Anterior cingulate cortex (tissue), 58 donors: ENCODE measurements at regions not wholly inside any gene's neighbourhood (a gene's known extent, or its start where the extent isn't known, plus 50 kb on each side); places are given as distances from the start of the nearest gene placed in this dataset.
A peak's percentile ranks its signal among the peaks of the same experiment; 100 is the strongest.

ENCODE experiments used
- DNase-seq, 58 donors: peaks; one replicate each; lab custom pipeline; 2025; lab: John Stamatoyannopoulos, UW

DNA sequence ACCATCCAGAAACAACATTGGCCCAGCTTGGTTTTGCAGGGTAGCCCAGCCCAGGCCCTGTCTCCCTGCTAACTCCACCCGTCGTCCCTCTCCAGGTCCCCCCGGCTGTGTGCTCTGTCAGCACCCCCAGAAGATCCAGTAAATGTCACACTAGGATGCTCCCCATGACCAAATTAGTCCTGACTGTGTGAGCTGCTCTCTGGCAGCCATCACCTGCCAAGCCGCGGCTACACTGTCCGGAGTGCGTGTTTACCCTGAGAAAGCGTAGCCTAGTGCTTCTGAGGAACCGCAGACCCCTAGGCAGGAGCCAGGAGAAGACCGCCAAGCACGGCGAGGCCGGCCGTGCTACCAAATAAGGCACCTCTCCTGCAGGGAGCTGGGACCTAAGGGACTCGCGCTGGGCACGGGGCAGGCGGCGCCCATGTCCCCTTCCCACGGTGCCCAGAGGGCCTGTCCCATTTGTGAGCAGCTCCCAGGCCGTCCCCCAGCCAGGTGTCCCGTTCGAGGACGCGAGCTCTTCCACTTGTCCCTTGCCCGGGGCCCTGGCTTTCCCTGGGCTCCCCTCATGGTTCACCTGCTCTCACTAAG, 849.9 kb downstream of the RNF144A start:
- no peak for DNase-seq

- DNase-seq, result no peak
Measured at GRCh38 chr2:7767902-7768301, 850.7 kb downstream of the RNF144A start.

DNA sequence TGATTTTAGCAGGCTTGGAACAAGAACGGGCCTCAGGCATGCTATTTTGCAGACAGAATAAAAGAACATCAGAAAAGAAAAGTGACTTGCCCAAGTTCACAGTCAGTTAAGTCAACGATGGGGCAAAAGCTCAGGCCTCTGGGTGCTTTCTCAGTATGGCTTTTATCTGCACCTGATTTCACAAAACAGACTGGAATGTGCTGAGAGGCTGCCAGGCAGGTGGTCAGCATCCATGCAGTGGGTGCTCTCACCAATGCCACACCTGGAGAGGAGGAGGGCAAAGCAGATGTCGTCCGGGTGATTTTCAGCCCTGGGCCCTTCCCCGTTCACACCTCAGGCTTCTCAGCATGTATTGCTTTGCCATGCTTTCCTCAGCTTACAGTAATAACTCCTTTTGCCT, 854.6 kb downstream of the RNF144A start:
- no peak for DNase-seq

- no peak for DNase-seq
Measured at GRCh38 chr2:7773362-7774360, 856.4 kb downstream of the RNF144A start.

GRCh38 chr2:7774481-7774880, 857.3 kb downstream of the RNF144A start:
- no peak for DNase-seq

GRCh38 chr2:7777668-7778067, 860.5 kb downstream of the RNF144A start:
- no peak for DNase-seq

GRCh38 chr2:7780321-7780720, 863.1 kb downstream of the RNF144A start:
- DNase-seq, result no peak

DNA sequence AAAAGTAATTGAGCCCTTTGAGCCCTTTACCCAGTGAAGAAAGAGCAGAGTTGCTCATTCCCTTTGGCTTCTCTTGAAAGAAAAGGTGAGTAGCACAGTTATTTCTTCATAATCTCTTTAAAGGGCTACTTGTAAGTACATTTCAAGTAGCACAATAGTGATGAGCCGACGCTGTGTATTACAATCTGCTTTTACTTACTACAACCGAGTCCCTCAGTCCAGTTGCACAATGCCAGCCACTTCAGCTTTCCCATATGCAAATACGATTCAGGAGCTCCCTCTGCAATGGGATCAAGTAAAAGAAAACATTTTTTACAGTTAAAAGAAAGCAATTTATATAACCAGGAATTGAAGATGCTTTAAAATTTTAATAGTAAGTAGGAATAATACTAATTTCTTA, 868.5 kb downstream of the RNF144A start:
- DNase-seq, result no peak

- no peak for DNase-seq
Measured at GRCh38 chr2:7788736-7789135, 871.5 kb downstream of the RNF144A start.

DNA sequence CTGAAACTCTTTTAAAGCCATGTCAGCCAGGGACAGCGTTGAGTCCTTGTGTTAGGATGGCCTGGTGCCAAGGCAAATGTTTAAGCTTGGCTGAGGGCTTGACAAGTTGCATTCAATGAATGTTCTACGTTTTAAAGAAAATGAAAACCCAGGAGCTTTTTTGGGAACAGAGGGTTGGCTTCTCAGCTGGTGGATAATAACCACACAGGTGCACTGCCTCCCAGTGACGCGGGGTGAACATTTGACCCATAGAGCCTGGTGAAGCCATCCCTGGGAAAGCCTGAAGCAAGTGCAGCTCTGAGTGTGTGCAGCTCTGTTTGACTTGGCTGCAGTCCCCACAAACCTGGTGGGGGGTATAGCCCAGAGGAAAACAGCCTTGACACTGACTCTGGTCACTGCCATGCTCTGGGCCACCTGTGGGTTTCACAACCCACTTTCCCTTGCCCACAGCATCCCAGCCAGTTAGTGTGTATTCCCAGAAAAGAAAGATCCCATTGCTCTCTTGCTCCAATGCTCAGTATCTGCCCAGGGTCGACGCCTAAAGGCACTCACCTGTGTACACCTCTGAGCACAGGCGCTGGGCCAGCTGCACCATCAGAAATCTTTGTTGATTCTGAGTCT, 874.9 kb downstream of the RNF144A start:
- peak in 1 of 58 donors; percentile 3 for DNase-seq

GRCh38 chr2:7795778-7796563, 878.8 kb downstream of the RNF144A start:
- no peak for DNase-seq

DNA sequence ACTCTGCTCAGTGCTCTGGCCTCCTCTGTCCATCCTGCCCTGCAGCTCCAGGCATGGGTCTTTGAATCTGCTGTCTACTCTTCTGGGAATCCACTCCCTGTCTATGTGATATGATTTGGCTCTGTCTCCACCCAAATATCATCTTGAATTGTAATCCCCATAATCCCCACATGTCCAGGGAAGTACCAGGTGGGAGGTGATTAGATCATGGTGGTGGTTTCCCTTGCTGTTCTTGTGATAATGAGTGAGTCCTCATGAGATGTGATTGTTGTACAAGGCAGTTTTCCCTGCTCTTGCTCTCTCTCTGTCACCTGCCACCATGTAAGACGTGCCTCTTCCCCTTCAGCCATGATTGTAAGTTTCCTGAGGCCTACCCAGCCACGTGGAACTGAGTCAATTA, 881.8 kb upstream of the ID2 start:
- DNase-seq, result no peak

- no peak for DNase-seq
Measured at GRCh38 chr2:7801212-7801611, 880.6 kb upstream of the ID2 start.

DNA sequence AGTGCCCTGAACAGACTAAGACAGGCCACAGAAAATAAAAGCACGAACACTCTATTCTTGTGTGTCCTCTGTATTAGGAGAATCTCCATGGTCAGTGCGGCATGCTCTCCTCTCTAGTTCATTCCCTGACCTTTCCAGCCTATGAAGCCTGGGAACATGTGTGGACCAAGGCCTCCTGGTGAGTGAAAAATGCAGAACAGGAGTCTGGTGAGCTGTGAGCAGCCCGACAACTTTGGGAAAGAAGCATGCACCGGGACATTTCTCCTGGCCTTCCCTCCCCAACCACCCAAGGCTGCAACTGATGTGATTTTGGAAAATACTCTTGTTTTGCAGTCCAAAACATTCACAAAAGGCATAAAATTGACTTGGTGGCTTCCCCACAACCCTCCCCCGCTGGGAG, 878.3 kb upstream of the ID2 start:
- DNase-seq, result no peak

- DNase-seq, result no peak
Measured at GRCh38 chr2:7809640-7810039, 872.2 kb upstream of the ID2 start.

- DNase-seq, result no peak
Measured at GRCh38 chr2:7811073-7811472, 870.8 kb upstream of the ID2 start.

GRCh38 chr2:7812231-7812995, 869.4 kb upstream of the ID2 start:
- DNase-seq, result no peak

GRCh38 chr2:7813541-7814292, 868.1 kb upstream of the ID2 start:
- no peak for DNase-seq

DNA sequence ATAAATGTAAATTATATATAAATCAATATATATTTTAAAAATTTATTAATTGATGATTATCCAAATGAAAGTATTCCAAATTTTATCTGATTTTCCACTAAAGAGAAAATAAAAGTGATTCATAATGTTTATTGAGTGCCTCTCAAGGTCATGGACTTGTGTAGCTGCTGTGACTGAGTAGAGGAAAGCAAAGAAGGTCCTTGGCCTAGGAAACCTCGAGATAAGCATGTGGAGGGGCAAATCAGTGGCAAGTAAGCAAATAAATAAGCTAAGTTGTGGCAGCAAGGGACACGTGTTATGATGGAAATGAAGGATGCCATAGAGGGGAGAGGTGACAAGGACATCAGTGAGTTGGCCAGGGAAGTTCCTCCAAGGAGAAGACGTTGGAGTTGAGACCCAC, 866.1 kb upstream of the ID2 start:
- no peak for DNase-seq
